CD14-positive monocyte (primary cell): ENCODE measurements at regions not wholly inside any gene's neighbourhood (a gene's known extent, or its start where the extent isn't known, plus 50 kb on each side); places are given as distances from the start of the nearest gene placed in this dataset.

Experiments
- DNase-seq, 3 donors: peaks; one replicate each; pipeline ENCODE4 v3.0.0-alpha.2; 2011 to 2022
- H2AFZ ChIP-seq: 2 replicates; pipeline ENCODE4 v1.6.0; 2012; ENCODE audit warnings: mild to moderate bottlenecking, low read depth, low read length, inconsistent platforms; ENCODE audit not compliant: insufficient read depth, poor library complexity, severe bottlenecking
- H3K27ac ChIP-seq, 2 donors: 1 replicate in 1 of 2; 2 replicates in 1 of 2; pipeline ENCODE4 v1.5.1; 2012 to 2013; ENCODE audit warnings: low read length in 2 of 2, control low read depth in 1 of 2, inconsistent platforms in 1 of 2, low read depth in 1 of 2, mild to moderate bottlenecking in 1 of 2
- H3K27me3 ChIP-seq, 2 donors: one replicate each; pipeline versions ENCODE4 v1.6.0 to v1.6.1; 2011 to 2013; ENCODE audit warnings: low read length in 2 of 2; ENCODE audit not compliant: control insufficient read depth in 2 of 2, insufficient read depth in 2 of 2
- H3K36me3 ChIP-seq, 2 donors: replicated peaks in 1 of 2; 1 replicate in 1 of 2; 2 replicates in 1 of 2; pipeline versions ENCODE4 v1.5.1 to v1.6.1; 2012 to 2013; ENCODE audit warnings: low read length in 2 of 2, control low read depth in 1 of 2, inconsistent platforms in 1 of 2, mild to moderate bottlenecking in 1 of 2; ENCODE audit not compliant: insufficient read depth in 2 of 2, control insufficient read depth in 1 of 2
- H3K4me1 ChIP-seq, 2 donors: 1 replicate in 1 of 2; 2 replicates in 1 of 2; pipeline versions ENCODE4 v1.5.1 to v1.6.1; 2012 to 2013; ENCODE audit warnings: low read length in 2 of 2, control low read depth in 1 of 2, inconsistent platforms in 1 of 2, mild to moderate bottlenecking in 1 of 2, moderate library complexity in 1 of 2; ENCODE audit not compliant: insufficient read depth in 2 of 2, control insufficient read depth in 1 of 2
- H3K4me2 ChIP-seq: replicated peaks from 2 replicates; pipeline ENCODE3; 2012; ENCODE audit warnings: low read length, moderate library complexity, mild to moderate bottlenecking; ENCODE audit not compliant: poor library complexity, severe bottlenecking; ENCODE audit errors: extremely low read depth
- H3K4me3 ChIP-seq, 3 experiments: fragments of 200-600 bp in 1 of 3; sonication (generic) in 1 of 3; replicated peaks in 1 of 3; 1 replicate in 2 of 3; 2 replicates in 1 of 3; pipeline ENCODE4 v1.5.1; 2011 to 2013; ENCODE audit warnings: low read length in 3 of 3, mild to moderate bottlenecking in 3 of 3, control low read depth in 2 of 3, low read depth in 2 of 3, inconsistent platforms in 1 of 3, moderate library complexity in 1 of 3
- H3K79me2 ChIP-seq: 2 replicates; pipeline ENCODE4 v1.6.0; 2012; ENCODE audit warnings: mild to moderate bottlenecking, control low read depth, inconsistent platforms, low read length, moderate library complexity; ENCODE audit not compliant: insufficient read depth
- H3K9ac ChIP-seq: 2 replicates; pipeline ENCODE4 v1.6.0; 2017; ENCODE audit warnings: low read length, mild to moderate bottlenecking; ENCODE audit not compliant: insufficient read depth, poor library complexity, severe bottlenecking
- H3K9me3 ChIP-seq, 2 donors: replicated peaks in 1 of 2; 1 replicate in 1 of 2; 2 replicates in 1 of 2; pipeline versions ENCODE4 v1.5.1 to v1.6.1; 2012 to 2013; ENCODE audit warnings: low read length in 2 of 2, control low read depth in 1 of 2; ENCODE audit not compliant: control insufficient read depth in 1 of 2, insufficient read depth in 1 of 2
- H4K20me1 ChIP-seq: 2 replicates; pipeline ENCODE4 v1.6.0; 2012; ENCODE audit warnings: mild to moderate bottlenecking, low read length, control low read depth, moderate library complexity; ENCODE audit not compliant: insufficient read depth
- H3K27ac Mint-ChIP-seq, 7 donors: one replicate each; pipeline ENCODE4 v1.8.0; 2020; ENCODE audit warnings: mild to moderate bottlenecking in 7 of 7, mixed read lengths in 7 of 7, moderate library complexity in 6 of 7, inconsistent platforms in 2 of 7
- H3K27me3 Mint-ChIP-seq, 3 donors: one replicate each; pipeline ENCODE4 v1.8.0; 2021 to 2022; ENCODE audit warnings: low read depth in 3 of 3, mild to moderate bottlenecking in 3 of 3, mixed read lengths in 3 of 3, moderate library complexity in 3 of 3, inconsistent platforms in 1 of 3
- H3K36me3 Mint-ChIP-seq, 2 donors: one replicate each; pipeline ENCODE4 v1.8.0; 2020; ENCODE audit warnings: mixed read lengths in 2 of 2, inconsistent platforms in 1 of 2, mild to moderate bottlenecking in 1 of 2
- H3K4me1 Mint-ChIP-seq: one replicate; pipeline ENCODE4 v1.8.0; 2020; ENCODE audit warnings: mild to moderate bottlenecking, mixed read lengths
- H3K4me3 Mint-ChIP-seq, 2 donors: one replicate each; pipeline ENCODE4 v1.8.0; 2020; ENCODE audit warnings: mild to moderate bottlenecking in 2 of 2, mixed read lengths in 2 of 2, moderate library complexity in 1 of 2
- H3K9me3 Mint-ChIP-seq, 7 donors: one replicate each; pipeline ENCODE4 v1.8.0; 2020 to 2022; ENCODE audit warnings: mixed read lengths in 7 of 7, mild to moderate bottlenecking in 6 of 7, moderate library complexity in 6 of 7, inconsistent platforms in 2 of 7
- WGBS: methylation state at CpG from one replicate; pipeline ENCODE4 v1.1.5; 2013; ENCODE audit warnings: missing lambda C conversion rate; ENCODE audit not compliant: insufficient coverage; 5-methylcytosine and 5-hydroxymethylcytosine counted together
- intact Hi-C, 2 donors: fragments of 100-400 bp; cut with micrococcal nuclease; formaldehyde crosslinking; loops; one replicate each; pipeline versions ENCODE4 v1.15.0 to v1.15.1; 2023
- TF ChIP-seq, protein P1 (sequence below): fragments of 200-600 bp; IDR thresholded peaks from one replicate; pipeline ENCODE4 v1.8.0; 2022; ENCODE audit warnings: antibody characterized with exemption, mild to moderate bottlenecking

- Histone ChIP-seq H4K20me1 (no peaks in the 10 kb centered on the region), H3K36me3 (no peaks in the 10 kb centered on the region), H3K4me3 (no peak overlapping the region), H3K27me3 (no peaks in the 10 kb centered on the region), H3K9me3 (peaks cover 3 to 4% of the 10 kb centered on the region in 2 donors), H3K4me1 (no peaks in the 10 kb centered on the region), H3K4me2 (no peak overlapping the region), H3K79me2 (no peaks in the 10 kb centered on the region), H3K27ac (no peak overlapping the region), H2AFZ (no peak overlapping the region), H3K9ac (no peak overlapping the region)
- Mint-ChIP-seq H3K4me3 (no peak overlapping the region), H3K27ac (no peak overlapping the region), H3K4me1 (no peaks in the 10 kb centered on the region), H3K9me3 (peaks cover 0 to 5% (median 2%) of the 10 kb centered on the region in 7 donors), H3K27me3 (peaks cover 0 to 2% (median 0%) of the 10 kb centered on the region in 3 donors), H3K36me3 (no peaks in the 10 kb centered on the region)
- no peak for DNase-seq
- TF ChIP-seq, protein P1, sequence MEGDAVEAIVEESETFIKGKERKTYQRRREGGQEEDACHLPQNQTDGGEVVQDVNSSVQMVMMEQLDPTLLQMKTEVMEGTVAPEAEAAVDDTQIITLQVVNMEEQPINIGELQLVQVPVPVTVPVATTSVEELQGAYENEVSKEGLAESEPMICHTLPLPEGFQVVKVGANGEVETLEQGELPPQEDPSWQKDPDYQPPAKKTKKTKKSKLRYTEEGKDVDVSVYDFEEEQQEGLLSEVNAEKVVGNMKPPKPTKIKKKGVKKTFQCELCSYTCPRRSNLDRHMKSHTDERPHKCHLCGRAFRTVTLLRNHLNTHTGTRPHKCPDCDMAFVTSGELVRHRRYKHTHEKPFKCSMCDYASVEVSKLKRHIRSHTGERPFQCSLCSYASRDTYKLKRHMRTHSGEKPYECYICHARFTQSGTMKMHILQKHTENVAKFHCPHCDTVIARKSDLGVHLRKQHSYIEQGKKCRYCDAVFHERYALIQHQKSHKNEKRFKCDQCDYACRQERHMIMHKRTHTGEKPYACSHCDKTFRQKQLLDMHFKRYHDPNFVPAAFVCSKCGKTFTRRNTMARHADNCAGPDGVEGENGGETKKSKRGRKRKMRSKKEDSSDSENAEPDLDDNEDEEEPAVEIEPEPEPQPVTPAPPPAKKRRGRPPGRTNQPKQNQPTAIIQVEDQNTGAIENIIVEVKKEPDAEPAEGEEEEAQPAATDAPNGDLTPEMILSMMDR, result no peak
- intact Hi-C loops, result no loop called here
- 80% methylated on average over 1 of the region's 1 CpG for WGBS
Measured at GRCh38 chr16:64172226-64172625, 949.6 kb downstream of the CDH11 start.

DNA sequence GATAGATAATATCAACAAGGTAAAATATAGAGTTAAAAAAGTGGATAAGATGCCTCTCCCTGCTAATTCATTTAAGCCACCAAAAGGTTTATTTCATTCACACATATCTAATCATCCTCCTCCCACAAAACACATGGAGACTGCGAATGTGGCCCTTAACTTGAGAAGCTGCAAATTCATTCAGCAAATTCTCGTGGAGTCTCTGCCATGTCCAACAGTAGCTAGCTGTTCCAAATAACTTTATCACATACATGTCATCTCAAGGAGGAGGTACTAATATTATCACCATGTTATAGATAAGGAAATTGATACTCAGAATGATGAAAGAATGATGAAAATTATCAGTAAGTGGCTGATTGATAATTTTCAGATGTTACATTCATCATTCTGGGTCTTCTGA lies 950.2 kb downstream of the CDH11 start:
- H3K36me3 ChIP-seq, result no peaks in the 10 kb centered on the region
- Mint-ChIP-seq H3K36me3 (no peaks in the 10 kb centered on the region), H3K27me3 (peaks cover 0 to 2% (median 0%) of the 10 kb centered on the region in 3 donors), H3K4me1 (no peaks in the 10 kb centered on the region), H3K9me3 (peaks cover 0 to 5% (median 2%) of the 10 kb centered on the region in 7 donors), H3K27ac (no peak overlapping the region), H3K4me3 (no peak overlapping the region)
- no peak overlapping the region for H3K4me3 ChIP-seq
- H3K9ac ChIP-seq, result no peak overlapping the region
- no peaks in the 10 kb centered on the region for H4K20me1 ChIP-seq
- no peak for DNase-seq
- peaks cover 0 to 3% of the 10 kb centered on the region in 2 donors for H3K9me3 ChIP-seq
- intact Hi-C loops, result no loop called here
- no peak overlapping the region for H3K27ac ChIP-seq
- H3K4me2 ChIP-seq, result no peak overlapping the region
- no peaks in the 10 kb centered on the region for H3K27me3 ChIP-seq
- no peaks in the 10 kb centered on the region for H3K79me2 ChIP-seq
- no CpG with 5 or more reads among the region's 2 CpGs for WGBS
- H2AFZ ChIP-seq, result no peak overlapping the region
- no peaks in the 10 kb centered on the region for H3K4me1 ChIP-seq
- TF ChIP-seq, protein P1, result no peak
